Upper lobe of left lung (tissue), 4 donors: ENCODE measurements at regions not wholly inside any gene's neighbourhood (a gene's known extent, or its start where the extent isn't known, plus 50 kb on each side); places are given as distances from the start of the nearest gene placed in this dataset.

Source experiments
- CTCF ChIP-seq, 6 experiments: fragments of 450-650 bp in 4 of 6; fragments of 200-600 bp in 2 of 6; sonication (generic) in 2 of 6; IDR thresholded peaks; one replicate each; pipeline ENCODE4 v1.5.1; 2016 to 2019; ENCODE audit warnings: antibody characterized with exemption in 6 of 6
- POLR2A ChIP-seq, 4 donors: fragments of 450-650 bp; IDR thresholded peaks; one replicate each; pipeline ENCODE4 v1.5.1; 2016 to 2017; ENCODE audit warnings: antibody characterized with exemption in 4 of 4, mild to moderate bottlenecking in 2 of 4
- POLR2AphosphoS5 ChIP-seq, 2 donors: sonication (generic); formaldehyde crosslinking; IDR thresholded peaks; one replicate each; pipeline ENCODE4 v1.5.1; 2017; ENCODE audit warnings: antibody characterized with exemption in 2 of 2

GRCh38 chr6:141988954-141989705, 143.6 kb upstream of the GJE1 start:
- no peak for TF ChIP-seq POLR2A (IDR thresholded peaks at IDR 0.05)
- no peak for TF ChIP-seq POLR2AphosphoS5 (IDR thresholded peaks at IDR 0.05)
- TF ChIP-seq CTCF (IDR thresholded peaks at IDR 0.05) = peak; percentile 14 to 41 (median 32)
